Activated naive CD8-positive, alpha-beta T cell treated with anti-CD3 and anti-CD28 coated beads, Interleukin-2, amount 50 U/mL, for 24 hours (primary cell): ENCODE measurements at regions not wholly inside any gene's neighbourhood (a gene's known extent, or its start where the extent isn't known, plus 50 kb on each side); places are given as distances from the start of the nearest gene placed in this dataset.

Experiments used
- ATAC-seq: fragments of 150-1000 bp; cut with Tn5 transposase; one replicate; pipeline ENCODE4 v1.10.0; 2021
- DNase-seq: peaks from one replicate; pipeline ENCODE4 v3.0.0; 2021
- H3K27ac Mint-ChIP-seq: one replicate; pipeline ENCODE4 v1.8.0; 2021; ENCODE audit warnings: mild to moderate bottlenecking, mixed read lengths
- H3K27me3 Mint-ChIP-seq: one replicate; pipeline ENCODE4 v1.8.0; 2021; ENCODE audit warnings: mixed read lengths
- H3K36me3 Mint-ChIP-seq: one replicate; pipeline ENCODE4 v1.8.0; 2021; ENCODE audit warnings: low read depth, mixed read lengths
- H3K4me1 Mint-ChIP-seq: one replicate; pipeline ENCODE4 v1.8.0; 2021; ENCODE audit warnings: mixed read lengths
- H3K4me3 Mint-ChIP-seq: one replicate; pipeline ENCODE4 v1.8.0; 2021; ENCODE audit warnings: mild to moderate bottlenecking, moderate library complexity, mixed read lengths
- H3K9me3 Mint-ChIP-seq: one replicate; pipeline ENCODE4 v1.8.0; 2021; ENCODE audit warnings: mixed read lengths

DNA sequence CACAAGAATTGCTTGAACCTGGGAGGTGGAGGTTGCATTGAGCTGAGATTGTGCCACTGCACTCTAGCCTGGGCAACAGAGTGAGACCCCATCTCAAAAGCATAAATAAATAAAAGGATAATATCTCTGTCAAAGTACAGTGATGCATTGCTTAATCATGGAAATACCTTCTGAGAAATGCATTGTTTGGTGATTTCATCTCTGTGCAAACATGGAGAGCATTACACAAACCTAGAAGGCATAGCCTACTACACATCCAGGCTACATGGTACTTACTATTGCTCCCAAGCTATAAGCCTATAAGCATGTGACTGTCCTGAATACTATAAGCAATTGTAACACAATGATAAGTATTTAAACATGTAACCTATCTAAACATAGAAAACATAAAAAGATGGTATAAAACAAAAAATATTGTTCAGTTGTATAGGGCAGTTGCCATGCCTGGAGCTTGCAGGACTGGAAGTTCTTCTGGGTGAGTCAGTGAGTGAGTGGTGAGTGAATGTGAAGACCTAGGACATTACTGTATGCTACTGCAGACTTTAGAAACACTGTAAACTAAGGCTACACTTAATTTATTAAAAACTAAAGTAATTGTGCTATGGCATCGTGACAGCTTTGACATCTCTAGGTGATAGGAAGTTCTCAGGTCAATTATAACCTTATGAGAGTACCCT lies 93.6 kb upstream of the SNRPN start:
- Mint-ChIP-seq H3K4me1 (no peaks in the 10 kb centered on the region), H3K36me3 (no peaks in the 10 kb centered on the region), H3K27ac (no peak overlapping the region), H3K4me3 (no peak overlapping the region), H3K9me3 (peaks cover 36% of the 10 kb centered on the region), H3K27me3 (peaks cover 5% of the 10 kb centered on the region)
- ATAC-seq, result no peak
- no peak for DNase-seq

DNA sequence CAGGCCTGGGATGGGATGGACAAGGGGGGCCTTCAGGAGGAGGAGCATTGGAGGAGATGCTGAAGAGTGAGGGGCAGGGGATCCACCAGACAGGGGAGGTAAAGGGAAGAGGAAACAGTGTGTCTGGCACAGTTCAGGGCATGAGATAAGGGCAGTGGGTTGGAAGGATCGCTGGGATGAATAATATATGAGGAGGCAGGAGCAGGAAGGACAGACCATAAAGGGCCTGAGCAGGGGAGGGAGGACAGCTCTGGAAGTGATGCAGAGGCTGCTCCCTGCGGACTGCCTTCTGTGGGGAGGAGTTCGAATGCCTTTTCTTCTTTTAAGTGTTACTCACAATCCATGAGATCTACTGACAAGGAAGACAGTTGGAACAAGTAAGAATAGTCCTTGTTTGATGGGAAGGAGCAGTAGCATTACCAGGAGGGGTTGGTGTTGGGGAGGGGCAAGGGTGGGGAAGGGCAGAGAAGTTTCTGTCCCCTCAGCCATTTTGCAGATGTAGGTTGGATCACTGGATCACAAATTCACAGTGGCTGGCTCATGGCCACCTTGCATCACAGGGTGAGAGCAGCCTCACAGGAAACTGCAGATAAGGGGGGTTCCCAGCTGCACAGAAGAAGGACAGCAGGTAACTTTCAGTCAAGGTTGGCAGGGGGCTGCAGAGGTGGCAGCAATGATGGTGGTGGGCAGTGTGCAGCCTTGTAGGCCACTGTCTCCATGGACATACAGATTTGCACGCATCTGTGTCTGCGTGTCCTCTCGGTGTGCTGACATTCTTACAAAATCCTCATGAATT lies 91.9 kb upstream of the SNRPN start:
- Mint-ChIP-seq H3K9me3 (peaks cover 33% of the 10 kb centered on the region), H3K36me3 (no peaks in the 10 kb centered on the region), H3K4me1 (no peaks in the 10 kb centered on the region), H3K4me3 (no peak overlapping the region), H3K27ac (no peak overlapping the region), H3K27me3 (peaks cover 2% of the 10 kb centered on the region)
- DNase-seq (no peak), ATAC-seq (no peak)

DNA sequence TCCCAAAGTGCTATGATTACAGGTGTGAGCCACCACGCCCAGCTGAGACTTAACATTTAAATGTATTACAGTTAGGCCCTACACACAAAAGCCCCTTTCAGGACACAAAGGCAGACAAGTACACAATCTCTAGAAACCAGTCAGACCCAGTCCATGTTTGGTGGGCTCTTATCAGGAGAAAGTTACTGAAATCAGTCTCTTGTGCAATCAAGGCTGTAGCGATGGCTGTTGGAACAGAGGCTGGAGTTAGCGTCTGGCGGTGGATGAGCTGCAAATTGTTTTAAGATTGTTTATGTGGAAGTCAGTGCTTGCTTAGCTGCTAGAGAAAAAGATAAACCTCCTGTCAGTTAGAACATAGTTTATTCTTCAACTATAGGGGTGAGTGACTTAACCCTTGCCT lies 89.5 kb upstream of the SNRPN start:
- ATAC-seq, result no peak

DNA sequence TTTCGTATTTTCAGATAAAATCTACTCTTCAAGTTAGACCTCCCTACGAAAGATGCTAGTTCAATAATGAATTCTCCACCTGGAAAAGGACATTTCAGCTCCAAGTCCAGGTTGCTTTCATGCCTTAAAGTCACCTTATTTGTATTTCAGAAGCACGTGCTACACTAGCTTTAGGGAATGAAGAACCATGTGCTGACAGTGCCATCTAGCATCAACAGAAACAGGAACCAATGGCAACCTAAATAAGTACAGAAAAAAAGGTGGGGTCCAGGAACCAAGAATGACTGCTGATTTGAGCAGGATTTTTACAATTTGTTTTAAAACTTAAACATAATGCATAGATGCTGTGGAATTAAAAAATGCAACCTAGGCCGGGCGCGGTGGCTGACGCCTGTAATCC lies 77.6 kb upstream of the SNRPN start:
- H3K4me3 Mint-ChIP-seq, result no peak overlapping the region
- peaks cover 5% of the 10 kb centered on the region for H3K36me3 Mint-ChIP-seq
- no peak for ATAC-seq

More for the DNA sequence above, 89.5 kb upstream of the SNRPN start:
- DNase-seq, result no peak
- peaks cover 31% of the 10 kb centered on the region for H3K9me3 Mint-ChIP-seq
- H3K27me3 Mint-ChIP-seq, result no peaks in the 10 kb centered on the region
- H3K27ac Mint-ChIP-seq, result no peak overlapping the region
- no peaks in the 10 kb centered on the region for H3K36me3 Mint-ChIP-seq
- H3K4me1 Mint-ChIP-seq, result no peaks in the 10 kb centered on the region
- H3K4me3 Mint-ChIP-seq, result no peak overlapping the region

DNA sequence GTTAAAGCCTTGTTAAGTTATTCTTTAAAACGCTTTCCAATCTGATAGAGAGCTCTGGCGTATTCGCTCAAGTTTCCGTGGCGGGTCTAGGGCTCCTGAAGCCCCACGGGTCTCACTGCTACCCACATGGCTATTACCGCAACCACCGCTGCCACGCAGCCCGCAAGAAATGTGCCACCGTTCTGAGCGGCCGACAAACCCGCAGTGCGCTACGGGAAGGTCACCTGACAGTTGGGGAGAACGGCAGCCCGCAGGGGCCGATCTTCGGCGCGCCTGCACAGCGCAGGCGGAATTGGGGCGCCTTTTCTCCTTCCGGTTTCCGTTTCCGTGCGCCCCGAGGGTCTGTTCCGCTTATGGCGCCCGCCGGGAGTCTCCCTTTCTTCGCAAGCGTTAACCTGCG lies 76.6 kb upstream of the SNRPN start:
- peaks cover 5% of the 10 kb centered on the region for H3K36me3 Mint-ChIP-seq
- ATAC-seq (no peak), DNase-seq (peak; percentile 2)
- H3K4me1 Mint-ChIP-seq, result no peaks in the 10 kb centered on the region
- no peaks in the 10 kb centered on the region for H3K27me3 Mint-ChIP-seq
- no peak overlapping the region for H3K27ac Mint-ChIP-seq
- peak overlapping the region; percentile 49 for H3K4me3 Mint-ChIP-seq
- H3K9me3 Mint-ChIP-seq, result peaks cover 38% of the 10 kb centered on the region

More for the DNA sequence above, 77.6 kb upstream of the SNRPN start:
- H3K27ac Mint-ChIP-seq, result no peak overlapping the region
- H3K27me3 Mint-ChIP-seq, result no peaks in the 10 kb centered on the region
- DNase-seq, result no peak
- H3K9me3 Mint-ChIP-seq, result peaks cover 38% of the 10 kb centered on the region
- no peaks in the 10 kb centered on the region for H3K4me1 Mint-ChIP-seq

DNA sequence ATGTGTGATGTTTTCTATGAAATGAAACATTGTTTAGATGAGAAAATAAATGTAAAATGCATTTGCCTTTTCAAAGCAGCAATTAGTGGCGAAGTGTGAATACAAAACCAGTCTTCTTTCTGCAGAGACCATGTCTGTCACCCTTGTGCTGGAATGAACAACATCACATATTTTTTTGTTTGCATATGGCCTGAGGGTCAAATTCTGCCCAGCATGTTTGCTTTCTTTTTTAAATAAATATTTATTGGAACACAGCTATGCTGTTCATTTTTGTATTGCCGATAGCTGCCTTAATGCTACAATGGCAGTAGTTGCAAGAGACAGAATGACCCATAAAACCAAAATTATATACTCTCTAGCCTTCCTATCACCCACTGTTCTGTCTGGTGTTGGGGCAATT lies 75.3 kb upstream of the SNRPN start:
- Mint-ChIP-seq H3K4me3 (no peak overlapping the region), H3K27ac (no peak overlapping the region), H3K27me3 (no peaks in the 10 kb centered on the region), H3K4me1 (no peaks in the 10 kb centered on the region), H3K36me3 (peaks cover 3% of the 10 kb centered on the region), H3K9me3 (peaks cover 32% of the 10 kb centered on the region)
- ATAC-seq (no peak), DNase-seq (no peak)

DNA sequence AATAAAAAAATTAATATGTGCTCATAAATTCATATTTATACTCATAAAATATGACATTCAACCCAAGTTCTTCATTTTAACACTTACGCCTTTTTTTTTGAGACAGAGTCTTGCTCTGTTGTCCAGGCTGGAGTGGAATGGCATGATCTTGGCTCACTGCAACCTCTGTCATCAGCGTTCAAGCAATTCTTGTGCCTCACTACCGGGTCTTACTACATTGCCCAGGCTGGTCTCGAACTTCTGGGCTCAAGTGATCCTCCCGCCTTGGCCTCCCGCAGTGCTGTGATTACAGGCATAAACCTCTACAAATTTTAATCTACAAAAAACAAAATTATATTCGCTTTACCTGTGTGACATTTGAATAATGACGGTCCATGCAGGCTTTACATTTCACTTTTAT lies 74.1 kb upstream of the SNRPN start:
- ATAC-seq (no peak), DNase-seq (no peak)
- H3K27me3 Mint-ChIP-seq, result no peaks in the 10 kb centered on the region
- no peaks in the 10 kb centered on the region for H3K4me1 Mint-ChIP-seq
- no peak overlapping the region for H3K27ac Mint-ChIP-seq
- no peak overlapping the region for H3K4me3 Mint-ChIP-seq
- H3K36me3 Mint-ChIP-seq, result peaks cover 2% of the 10 kb centered on the region
- peaks cover 24% of the 10 kb centered on the region for H3K9me3 Mint-ChIP-seq

DNA sequence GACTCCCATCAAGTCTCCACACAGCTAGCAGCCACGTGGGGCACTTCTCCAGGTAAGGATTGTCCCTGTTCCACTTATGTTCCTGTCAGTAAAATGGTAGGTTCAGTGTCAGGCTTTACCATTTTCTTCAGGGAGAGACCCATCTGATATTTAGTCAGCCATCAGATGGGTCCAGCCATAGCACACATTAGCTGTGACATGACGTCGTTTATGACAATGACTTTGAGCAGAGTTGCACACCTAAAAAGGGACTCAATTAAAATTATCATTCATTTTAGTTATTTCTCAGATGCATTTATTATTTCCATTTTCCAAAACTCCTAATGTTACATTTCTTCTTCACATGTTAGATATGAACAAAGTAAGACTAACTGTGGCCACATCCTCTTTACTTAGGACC lies 68.2 kb upstream of the SNRPN start:
- Mint-ChIP-seq H3K36me3 (peaks cover 2% of the 10 kb centered on the region), H3K9me3 (peaks cover 3% of the 10 kb centered on the region), H3K4me1 (no peaks in the 10 kb centered on the region), H3K27me3 (no peaks in the 10 kb centered on the region), H3K27ac (no peak overlapping the region), H3K4me3 (no peak overlapping the region)
- ATAC-seq, result no peak
- DNase-seq, result no peak

DNA sequence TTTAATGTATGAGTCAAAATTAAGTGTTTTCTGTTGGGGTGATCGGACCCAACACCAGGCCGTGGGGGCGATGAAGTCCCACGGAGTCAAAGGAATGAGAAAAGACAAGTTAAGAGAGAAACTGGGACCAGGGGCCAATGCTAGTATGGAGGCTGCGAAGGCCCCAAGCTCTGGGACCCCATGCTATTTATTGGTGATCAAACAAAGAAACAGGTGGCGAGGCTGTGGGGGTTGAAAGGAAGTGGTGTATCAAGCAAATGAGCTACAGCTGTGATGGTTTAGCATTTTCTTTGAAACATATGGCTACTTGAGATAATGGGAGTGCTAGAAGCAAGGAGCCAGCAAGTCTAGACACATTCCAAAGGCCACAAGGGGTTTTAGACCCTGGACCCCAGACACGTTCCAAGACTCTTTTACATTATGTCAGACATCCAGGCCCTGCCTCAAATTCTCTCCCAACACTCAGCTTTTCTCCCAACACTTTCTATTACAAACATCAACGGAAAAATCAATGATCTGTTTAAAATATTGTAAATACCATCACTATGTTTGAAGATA lies 56.0 kb upstream of the SNRPN start:
- H3K4me1 Mint-ChIP-seq, result no peaks in the 10 kb centered on the region
- H3K36me3 Mint-ChIP-seq, result no peaks in the 10 kb centered on the region
- no peak overlapping the region for H3K27ac Mint-ChIP-seq
- no peaks in the 10 kb centered on the region for H3K27me3 Mint-ChIP-seq
- no peak for ATAC-seq
- DNase-seq, result no peak
- peaks cover 39% of the 10 kb centered on the region for H3K9me3 Mint-ChIP-seq
- H3K4me3 Mint-ChIP-seq, result no peak overlapping the region

DNA sequence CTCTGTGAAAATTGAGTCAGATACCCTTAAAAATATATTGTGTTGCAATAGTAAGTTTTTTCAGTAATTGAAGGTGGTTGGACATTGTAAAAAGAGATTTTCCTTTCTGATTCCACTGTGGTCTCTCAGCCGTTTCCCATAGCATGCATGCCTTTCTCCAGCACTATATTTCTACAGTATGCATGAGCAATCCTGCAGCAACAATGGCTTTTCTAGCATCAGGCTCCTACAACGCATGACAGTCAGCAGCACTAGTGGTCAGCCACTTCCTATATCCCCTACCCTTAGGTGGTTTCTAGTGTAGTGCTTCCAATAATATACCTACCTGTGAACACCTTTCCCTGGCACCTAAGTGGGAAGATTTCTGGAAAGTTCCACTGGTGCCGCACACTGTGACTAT lies 55.4 kb upstream of the SNRPN start:
- Mint-ChIP-seq H3K4me3 (no peak overlapping the region), H3K36me3 (no peaks in the 10 kb centered on the region), H3K4me1 (no peaks in the 10 kb centered on the region), H3K27ac (no peak overlapping the region), H3K27me3 (no peaks in the 10 kb centered on the region), H3K9me3 (peaks cover 39% of the 10 kb centered on the region)
- ATAC-seq, result no peak
- no peak for DNase-seq

DNA sequence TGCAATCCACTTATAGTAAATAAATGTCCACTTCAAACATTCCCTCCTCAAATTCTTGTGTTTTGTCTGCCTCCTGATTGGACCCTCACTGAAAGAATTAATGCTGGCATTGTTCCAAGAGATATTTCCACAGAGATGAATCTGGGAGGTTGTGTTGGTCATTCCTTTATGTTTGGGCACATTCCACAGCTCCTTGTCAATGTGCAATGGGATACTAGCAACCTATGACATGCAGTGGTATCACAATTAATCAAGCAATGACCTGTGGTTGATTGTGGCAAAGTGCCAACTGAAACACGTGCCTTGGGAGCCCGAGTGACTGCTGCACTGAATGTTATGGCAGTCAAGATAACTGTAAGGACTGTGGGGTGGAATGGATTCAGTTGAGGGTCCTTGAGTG lies 55.0 kb upstream of the SNRPN start:
- Mint-ChIP-seq H3K4me3 (no peak overlapping the region), H3K9me3 (peaks cover 39% of the 10 kb centered on the region), H3K4me1 (no peaks in the 10 kb centered on the region), H3K27me3 (no peaks in the 10 kb centered on the region), H3K36me3 (no peaks in the 10 kb centered on the region), H3K27ac (no peak overlapping the region)
- DNase-seq, result no peak
- no peak for ATAC-seq

DNA sequence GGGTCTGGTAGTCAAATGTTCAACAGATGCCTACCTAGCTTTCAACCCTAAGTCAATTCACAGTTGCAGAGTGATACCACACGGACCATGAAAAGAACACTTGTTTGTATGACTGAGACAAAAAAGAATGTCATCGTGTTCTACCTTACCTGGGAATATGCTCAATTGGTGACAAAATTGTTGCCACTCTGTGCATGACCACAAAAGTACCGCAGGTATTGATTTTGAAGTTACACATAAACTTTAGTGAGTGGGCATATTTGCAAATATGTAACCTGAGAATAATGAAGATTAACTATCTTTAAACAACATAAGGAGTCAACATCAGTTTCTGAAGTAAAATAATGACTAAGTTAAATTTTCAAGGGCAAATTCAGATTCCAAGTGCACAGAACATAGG lies 53.4 kb upstream of the SNRPN start:
- ATAC-seq (no peak), DNase-seq (no peak)
- H3K27me3 Mint-ChIP-seq, result no peaks in the 10 kb centered on the region
- H3K9me3 Mint-ChIP-seq, result peaks cover 42% of the 10 kb centered on the region
- no peaks in the 10 kb centered on the region for H3K36me3 Mint-ChIP-seq
- no peaks in the 10 kb centered on the region for H3K4me1 Mint-ChIP-seq
- no peak overlapping the region for H3K4me3 Mint-ChIP-seq
- H3K27ac Mint-ChIP-seq, result no peak overlapping the region
